ENCODE measurements at regions not wholly inside any gene's neighbourhood (a gene's known extent, or its start where the extent isn't known, plus 50 kb on each side); places are given as distances from the start of the nearest gene placed in this dataset.
"Not testable (repeated sequence)": the region's sequence is repeated elsewhere in the genome, so short reads cannot be mapped to it uniquely, and the experiment has no call there.

DNA sequence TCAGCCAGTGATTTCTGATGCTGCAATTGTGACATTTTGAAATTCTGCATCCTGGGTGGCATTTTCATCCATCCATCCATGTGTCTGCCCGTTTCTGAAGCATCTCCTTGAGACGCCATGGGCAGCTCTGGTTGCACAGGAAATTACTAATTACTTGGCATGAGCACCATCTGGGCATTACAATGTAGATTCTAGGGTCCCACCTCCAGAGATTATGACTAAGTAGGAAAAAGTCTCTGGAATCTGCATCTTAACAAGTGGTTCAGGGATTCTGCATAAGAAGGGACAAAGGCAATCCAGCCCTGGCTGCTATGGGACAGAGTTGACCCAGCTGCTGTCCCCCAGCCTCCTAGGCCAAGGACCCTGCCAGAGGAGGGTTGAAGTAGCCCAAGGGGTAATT, 65.3 kb downstream of the CUZD1 start:
- H3K9me3 ChIP-seq = 0 out of 2 replicates have a peak, but pooled peaks cover 2% of the 10 kb centered on the region
- H3K27me3 ChIP-seq = peaks cover 5% of the 10 kb centered on the region; the same call in 1 of the 2 replicates
- peak; percentile 49 for DNase-seq
- no peak overlapping the region for H3K4me3 ChIP-seq
- H3K36me3 ChIP-seq = no peaks in the 10 kb centered on the region

DNA sequence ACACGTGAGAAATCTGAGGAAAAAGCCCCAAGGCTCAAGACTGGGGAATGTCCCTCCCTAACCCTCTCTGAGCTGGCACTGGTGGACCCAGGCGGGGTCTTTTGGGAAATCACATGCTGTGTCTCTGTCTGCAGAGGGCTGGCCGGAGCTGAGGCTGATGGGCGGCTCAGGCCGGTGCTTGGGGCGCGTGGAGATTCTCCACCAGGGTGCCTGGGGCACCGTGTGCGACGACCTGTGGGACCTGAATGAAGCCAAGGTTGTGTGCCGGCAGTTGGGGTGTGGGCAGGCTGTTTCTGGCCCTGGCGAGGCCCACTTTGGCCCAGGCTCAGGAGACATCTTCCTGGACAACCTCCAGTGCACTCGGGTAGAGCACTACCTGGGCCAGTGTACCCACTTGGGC, 65.7 kb downstream of the CUZD1 start:
- Histone ChIP-seq H3K36me3 (no peaks in the 10 kb centered on the region), H3K4me3 (no peak overlapping the region), H3K27me3 (peaks cover 5% of the 10 kb centered on the region; the same call in 1 of the 2 replicates), H3K9me3 (0 out of 2 replicates have a peak, but pooled peaks cover 2% of the 10 kb centered on the region)
- no peak for DNase-seq

DNA sequence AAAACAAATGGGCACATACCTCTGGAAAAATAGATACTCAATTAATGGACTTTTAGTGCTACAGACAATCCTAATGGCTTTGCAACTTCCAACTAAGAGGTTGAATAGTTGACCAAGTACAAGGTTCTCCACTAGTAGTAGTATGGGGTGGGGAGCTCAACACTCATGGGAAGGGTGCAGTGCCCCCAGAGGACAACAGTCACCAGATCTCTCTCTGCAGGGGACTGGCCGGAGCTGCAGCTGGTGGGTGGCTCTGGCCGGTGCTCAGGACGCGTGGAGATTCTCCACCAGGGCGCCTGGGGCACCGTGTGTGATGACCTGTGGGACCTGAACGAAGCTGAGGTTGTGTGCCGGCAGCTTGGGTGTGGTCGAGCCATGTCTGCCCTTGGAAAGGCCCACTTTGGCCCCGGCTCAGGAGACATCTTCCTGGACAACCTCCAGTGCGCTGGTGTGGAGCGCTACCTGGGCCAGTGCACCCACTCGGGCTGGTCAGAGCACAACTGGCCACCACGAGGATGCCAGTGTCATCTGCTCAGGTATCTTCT, 68.1 kb downstream of the CUZD1 start:
- Histone ChIP-seq H3K9me3 (0 out of 2 replicates have a peak, but pooled peaks cover 2% of the 10 kb centered on the region), H3K27me3 (peaks cover 9% of the 10 kb centered on the region; the same call in 1 of the 2 replicates), H3K36me3 (no peaks in the 10 kb centered on the region), H3K4me3 (no peak overlapping the region)
- no peak for DNase-seq

DNA sequence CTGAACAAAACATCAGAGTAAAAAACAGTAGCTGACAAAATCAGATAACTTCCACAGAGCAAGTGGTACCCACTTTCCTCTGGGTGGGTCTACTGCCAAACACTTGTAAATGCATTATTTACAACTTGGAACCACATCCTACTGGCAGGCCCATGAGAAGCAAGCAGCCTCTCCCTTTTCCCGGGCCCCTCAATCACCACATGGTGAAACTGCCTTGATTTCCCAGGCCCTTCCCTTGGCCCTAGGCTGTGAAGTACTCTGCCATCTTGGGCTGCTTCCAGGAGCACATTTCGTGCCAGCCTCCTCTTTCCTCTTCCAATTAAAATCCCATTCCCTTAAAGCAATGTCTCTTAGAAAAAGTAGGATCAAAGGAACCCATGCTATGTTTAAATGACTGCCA, 71.4 kb downstream of the CUZD1 start:
- no peak for DNase-seq
- 0 out of 2 replicates have a peak, but pooled peaks cover 2% of the 10 kb centered on the region for H3K9me3 ChIP-seq

DNA sequence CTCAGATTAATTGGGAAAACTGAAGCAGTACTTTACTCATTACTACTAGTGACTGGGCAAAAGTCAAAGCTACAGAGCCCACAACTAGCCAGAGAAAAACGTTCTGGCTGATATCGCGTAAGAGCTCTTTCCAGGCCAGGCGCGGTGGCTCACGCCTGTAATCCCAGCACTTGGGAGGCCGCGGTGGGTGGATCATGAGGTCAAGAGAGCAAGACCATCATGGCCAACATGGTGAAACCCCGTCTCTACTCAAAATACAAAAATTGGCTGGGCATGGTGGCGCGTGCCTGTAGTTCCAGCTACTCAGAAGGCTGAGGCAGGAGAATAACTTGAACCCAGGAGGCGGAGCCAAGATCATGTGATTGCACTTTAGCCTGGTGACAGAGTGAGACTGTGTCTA, 71.8 kb upstream of the C10orf120 start:
- not testable (repeated sequence) for H3K9me3 ChIP-seq, DNase-seq, H3K27me3 ChIP-seq, H3K4me3 ChIP-seq, H3K36me3 ChIP-seq

More for the DNA sequence above, 71.4 kb downstream of the CUZD1 start:
- H3K27me3 ChIP-seq = peaks cover 10% of the 10 kb centered on the region; the same call in 1 of the 2 replicates
- no peaks in the 10 kb centered on the region for H3K36me3 ChIP-seq
- no peak overlapping the region for H3K4me3 ChIP-seq

DNA sequence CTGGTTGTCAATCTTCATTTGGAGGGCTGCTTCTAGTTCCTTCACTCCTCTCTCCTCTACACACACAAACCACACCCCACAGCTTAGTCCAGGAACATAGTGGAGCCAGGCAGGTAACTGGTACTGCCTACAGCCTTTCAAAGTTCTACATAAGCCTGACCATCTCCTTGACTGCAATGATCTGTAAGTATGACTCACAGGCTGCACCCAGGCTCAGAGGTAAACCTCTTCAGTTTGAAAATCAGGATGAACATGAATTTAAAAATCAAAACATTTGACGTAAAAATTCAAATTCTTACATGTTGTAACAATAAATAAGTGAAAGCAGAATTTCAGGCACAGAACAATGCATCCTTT, 68.7 kb upstream of the C10orf120 start:
- H3K4me3 ChIP-seq = no peak overlapping the region
- H3K36me3 ChIP-seq = no peaks in the 10 kb centered on the region
- DNase-seq = no peak
- no peaks in the 10 kb centered on the region for H3K9me3 ChIP-seq
- peaks cover 8% of the 10 kb centered on the region; the same call in 1 of the 2 replicates for H3K27me3 ChIP-seq

DNA sequence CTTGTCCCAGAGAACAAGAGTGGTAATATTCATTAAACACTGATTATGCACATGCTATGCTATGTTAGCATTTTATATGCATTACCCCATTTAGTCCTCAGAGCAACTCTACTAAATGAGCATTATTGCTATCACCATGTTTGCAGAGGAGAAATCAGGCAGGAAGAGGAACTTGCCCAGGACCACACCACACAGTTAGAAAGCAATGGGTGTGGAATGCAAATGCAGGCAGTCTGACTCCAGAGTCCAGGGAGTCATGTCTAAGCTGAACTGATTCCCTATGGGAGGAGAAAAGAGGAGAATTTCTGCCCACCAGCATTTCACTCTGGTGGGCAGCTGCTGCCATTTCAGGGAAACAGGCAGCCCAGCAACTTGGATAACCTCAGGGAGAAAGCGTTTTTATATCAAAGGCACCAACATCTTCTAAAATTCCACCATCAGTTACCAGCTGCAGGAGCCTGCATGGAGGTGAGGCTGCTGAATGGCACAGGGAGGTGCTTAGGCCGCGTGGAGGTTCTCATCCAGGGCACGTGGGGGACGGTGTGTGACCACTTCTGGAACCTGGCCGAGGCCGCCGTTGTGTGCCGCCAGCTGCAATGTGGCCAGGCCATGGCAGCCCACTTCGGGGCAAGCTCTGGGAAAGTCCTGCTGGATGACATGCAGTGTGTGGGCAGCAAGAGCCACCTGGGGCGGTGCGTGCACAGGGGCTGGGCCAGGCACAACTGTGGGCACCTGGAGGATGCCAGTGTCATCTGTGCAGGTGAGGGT, 68.2 kb upstream of the C10orf120 start:
- H3K27me3 ChIP-seq = peaks cover 2% of the 10 kb centered on the region; the same call in 1 of the 2 replicates
- no peak overlapping the region for H3K4me3 ChIP-seq
- H3K9me3 ChIP-seq = no peaks in the 10 kb centered on the region
- no peaks in the 10 kb centered on the region for H3K36me3 ChIP-seq
- DNase-seq = no peak

DNA sequence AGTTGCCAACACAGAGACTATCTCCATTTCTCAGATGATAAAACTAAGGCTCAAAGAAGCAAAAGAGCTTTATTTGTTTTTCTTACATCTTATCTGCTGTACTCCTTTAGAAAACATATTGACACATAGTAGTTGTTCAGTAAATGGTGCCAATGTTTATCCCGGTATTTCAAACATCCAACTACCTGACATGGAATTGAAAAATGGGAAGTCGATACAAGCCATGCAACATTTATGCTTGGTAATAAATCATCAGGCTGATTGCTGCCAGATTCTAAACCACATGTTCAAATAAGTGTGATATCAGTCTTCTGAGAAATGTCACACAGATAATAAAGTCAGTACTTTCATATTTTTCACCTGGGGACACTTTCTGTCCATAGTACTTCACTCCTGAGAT, 65.8 kb upstream of the C10orf120 start:
- Histone ChIP-seq H3K4me3 (no peak overlapping the region), H3K9me3 (no peaks in the 10 kb centered on the region), H3K36me3 (no peaks in the 10 kb centered on the region), H3K27me3 (no peaks in the 10 kb centered on the region)
- no peak for DNase-seq

DNA sequence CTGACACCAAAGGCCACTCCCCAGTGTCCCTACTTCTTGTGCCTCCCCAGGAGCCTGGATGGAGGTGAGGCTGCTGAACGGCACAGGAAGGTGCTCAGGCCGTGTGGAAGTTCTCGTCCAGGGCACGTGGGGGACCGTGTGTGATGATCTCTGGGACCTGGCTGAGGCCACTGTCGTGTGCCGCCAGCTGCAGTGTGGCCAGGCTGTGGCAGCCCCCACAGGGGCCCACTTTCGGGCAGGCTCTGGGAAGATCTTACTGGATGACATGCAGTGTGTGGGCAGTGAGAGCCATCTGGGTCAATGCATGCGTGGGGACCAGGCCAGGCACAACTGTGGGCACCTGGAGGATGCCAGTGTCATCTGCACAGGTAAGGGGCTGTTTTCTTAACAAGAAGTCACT, 57.0 kb upstream of the C10orf120 start:
- Histone ChIP-seq H3K27me3 (no peaks in the 10 kb centered on the region; the same call in 1 of the 2 replicates), H3K4me3 (no peak overlapping the region), H3K9me3 (peaks cover 5% of the 10 kb centered on the region), H3K36me3 (no peaks in the 10 kb centered on the region)
- no peak for DNase-seq

DNA sequence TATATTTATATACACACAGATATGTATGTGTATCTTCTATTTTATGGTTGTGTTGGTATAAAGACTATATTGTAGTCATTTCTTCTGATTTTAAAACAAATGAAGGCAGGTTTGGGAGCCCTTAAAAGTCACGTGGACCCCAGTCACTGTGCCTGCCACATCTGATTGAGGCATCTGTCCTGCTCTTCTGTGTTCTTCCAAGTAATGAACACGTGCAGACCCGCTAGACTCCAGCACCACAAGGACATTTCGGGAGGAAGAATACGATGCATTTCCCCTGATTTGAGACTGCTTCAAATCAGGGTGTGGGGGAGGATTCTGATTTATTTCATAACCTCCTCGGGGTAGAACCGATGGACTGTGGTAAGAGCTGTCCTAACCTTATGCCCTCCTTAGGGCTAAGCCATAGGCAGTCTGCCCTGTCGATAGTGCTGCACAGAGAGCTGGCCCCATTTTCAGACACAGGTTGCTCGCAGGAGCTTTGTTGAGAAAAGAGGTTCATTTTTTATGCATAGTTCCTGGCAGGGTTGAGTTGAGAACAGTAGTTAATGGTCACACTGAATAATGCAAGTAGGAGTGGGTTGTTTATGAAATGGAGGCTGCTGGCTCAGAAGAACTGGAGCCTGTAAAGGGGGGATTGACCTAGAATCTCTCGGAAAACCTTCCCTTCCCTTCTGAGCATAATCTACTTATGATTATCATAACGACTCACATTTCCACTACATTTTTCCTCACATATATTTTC, 55.0 kb upstream of the C10orf120 start:
- Histone ChIP-seq H3K27me3 (no peaks in the 10 kb centered on the region; the same call in 1 of the 2 replicates), H3K9me3 (peaks cover 5% of the 10 kb centered on the region), H3K36me3 (no peaks in the 10 kb centered on the region), H3K4me3 (no peak overlapping the region)
- DNase-seq = no peak

DNA sequence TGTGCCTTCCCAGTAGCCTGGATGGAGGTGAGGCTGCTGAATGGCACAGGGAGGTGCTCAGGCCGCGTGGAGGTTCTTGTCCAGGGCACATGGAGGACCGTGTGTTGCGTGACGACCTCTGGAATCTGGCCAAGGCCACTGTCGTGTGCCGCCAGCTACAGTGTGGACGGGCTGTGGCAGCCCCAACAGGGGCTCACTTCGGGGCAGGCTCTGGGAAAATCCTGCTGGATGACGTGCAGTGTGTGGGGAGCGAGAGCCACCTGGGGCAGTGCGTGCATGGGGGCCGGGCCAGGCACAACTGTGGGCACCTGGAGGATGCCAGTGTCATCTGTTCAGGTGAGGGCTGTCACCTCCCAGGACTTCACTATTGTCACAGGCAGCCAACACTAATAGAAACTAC, 50.2 kb upstream of the C10orf120 start:
- no peak for DNase-seq
- Histone ChIP-seq H3K9me3 (no peaks in the 10 kb centered on the region), H3K36me3 (no peaks in the 10 kb centered on the region), H3K27me3 (peaks cover 4% of the 10 kb centered on the region; the same call in 1 of the 2 replicates), H3K4me3 (no peak overlapping the region)

Data from MG63 (cell line).